CD14-positive monocyte (primary cell): ENCODE measurements at regions not wholly inside any gene's neighbourhood (a gene's known extent, or its start where the extent isn't known, plus 50 kb on each side); places are given as distances from the start of the nearest gene placed in this dataset.

ENCODE experiments used
- DNase-seq, 3 donors: peaks; one replicate each; pipeline ENCODE4 v3.0.0-alpha.2; 2011 to 2022
- H2AFZ ChIP-seq: 2 replicates; pipeline ENCODE4 v1.6.0; 2012; ENCODE audit warnings: mild to moderate bottlenecking, low read depth, low read length, inconsistent platforms; ENCODE audit not compliant: insufficient read depth, poor library complexity, severe bottlenecking
- H3K27ac ChIP-seq, 2 donors: 1 replicate in 1 of 2; 2 replicates in 1 of 2; pipeline ENCODE4 v1.5.1; 2012 to 2013; ENCODE audit warnings: low read length in 2 of 2, control low read depth in 1 of 2, inconsistent platforms in 1 of 2, low read depth in 1 of 2, mild to moderate bottlenecking in 1 of 2
- H3K27me3 ChIP-seq, 2 donors: one replicate each; pipeline versions ENCODE4 v1.6.0 to v1.6.1; 2011 to 2013; ENCODE audit warnings: low read length in 2 of 2; ENCODE audit not compliant: control insufficient read depth in 2 of 2, insufficient read depth in 2 of 2
- H3K36me3 ChIP-seq, 2 donors: replicated peaks in 1 of 2; 1 replicate in 1 of 2; 2 replicates in 1 of 2; pipeline versions ENCODE4 v1.5.1 to v1.6.1; 2012 to 2013; ENCODE audit warnings: low read length in 2 of 2, control low read depth in 1 of 2, inconsistent platforms in 1 of 2, mild to moderate bottlenecking in 1 of 2; ENCODE audit not compliant: insufficient read depth in 2 of 2, control insufficient read depth in 1 of 2
- H3K4me1 ChIP-seq, 2 donors: 1 replicate in 1 of 2; 2 replicates in 1 of 2; pipeline versions ENCODE4 v1.5.1 to v1.6.1; 2012 to 2013; ENCODE audit warnings: low read length in 2 of 2, control low read depth in 1 of 2, inconsistent platforms in 1 of 2, mild to moderate bottlenecking in 1 of 2, moderate library complexity in 1 of 2; ENCODE audit not compliant: insufficient read depth in 2 of 2, control insufficient read depth in 1 of 2
- H3K4me2 ChIP-seq: replicated peaks from 2 replicates; pipeline ENCODE3; 2012; ENCODE audit warnings: low read length, moderate library complexity, mild to moderate bottlenecking; ENCODE audit not compliant: poor library complexity, severe bottlenecking; ENCODE audit errors: extremely low read depth
- H3K4me3 ChIP-seq, 3 experiments: fragments of 200-600 bp in 1 of 3; sonication (generic) in 1 of 3; replicated peaks in 1 of 3; 1 replicate in 2 of 3; 2 replicates in 1 of 3; pipeline ENCODE4 v1.5.1; 2011 to 2013; ENCODE audit warnings: low read length in 3 of 3, mild to moderate bottlenecking in 3 of 3, control low read depth in 2 of 3, low read depth in 2 of 3, inconsistent platforms in 1 of 3, moderate library complexity in 1 of 3
- H3K79me2 ChIP-seq: 2 replicates; pipeline ENCODE4 v1.6.0; 2012; ENCODE audit warnings: mild to moderate bottlenecking, control low read depth, inconsistent platforms, low read length, moderate library complexity; ENCODE audit not compliant: insufficient read depth
- H3K9ac ChIP-seq: 2 replicates; pipeline ENCODE4 v1.6.0; 2017; ENCODE audit warnings: low read length, mild to moderate bottlenecking; ENCODE audit not compliant: insufficient read depth, poor library complexity, severe bottlenecking
- H3K9me3 ChIP-seq, 2 donors: replicated peaks in 1 of 2; 1 replicate in 1 of 2; 2 replicates in 1 of 2; pipeline versions ENCODE4 v1.5.1 to v1.6.1; 2012 to 2013; ENCODE audit warnings: low read length in 2 of 2, control low read depth in 1 of 2; ENCODE audit not compliant: control insufficient read depth in 1 of 2, insufficient read depth in 1 of 2
- H4K20me1 ChIP-seq: 2 replicates; pipeline ENCODE4 v1.6.0; 2012; ENCODE audit warnings: mild to moderate bottlenecking, low read length, control low read depth, moderate library complexity; ENCODE audit not compliant: insufficient read depth
- H3K27ac Mint-ChIP-seq, 7 donors: one replicate each; pipeline ENCODE4 v1.8.0; 2020; ENCODE audit warnings: mild to moderate bottlenecking in 7 of 7, mixed read lengths in 7 of 7, moderate library complexity in 6 of 7, inconsistent platforms in 2 of 7
- H3K27me3 Mint-ChIP-seq, 3 donors: one replicate each; pipeline ENCODE4 v1.8.0; 2021 to 2022; ENCODE audit warnings: low read depth in 3 of 3, mild to moderate bottlenecking in 3 of 3, mixed read lengths in 3 of 3, moderate library complexity in 3 of 3, inconsistent platforms in 1 of 3
- H3K36me3 Mint-ChIP-seq, 2 donors: one replicate each; pipeline ENCODE4 v1.8.0; 2020; ENCODE audit warnings: mixed read lengths in 2 of 2, inconsistent platforms in 1 of 2, mild to moderate bottlenecking in 1 of 2
- H3K4me1 Mint-ChIP-seq: one replicate; pipeline ENCODE4 v1.8.0; 2020; ENCODE audit warnings: mild to moderate bottlenecking, mixed read lengths
- H3K4me3 Mint-ChIP-seq, 2 donors: one replicate each; pipeline ENCODE4 v1.8.0; 2020; ENCODE audit warnings: mild to moderate bottlenecking in 2 of 2, mixed read lengths in 2 of 2, moderate library complexity in 1 of 2
- H3K9me3 Mint-ChIP-seq, 7 donors: one replicate each; pipeline ENCODE4 v1.8.0; 2020 to 2022; ENCODE audit warnings: mixed read lengths in 7 of 7, mild to moderate bottlenecking in 6 of 7, moderate library complexity in 6 of 7, inconsistent platforms in 2 of 7
- WGBS: methylation state at CpG from one replicate; pipeline ENCODE4 v1.1.5; 2013; ENCODE audit warnings: missing lambda C conversion rate; ENCODE audit not compliant: insufficient coverage; 5-methylcytosine and 5-hydroxymethylcytosine counted together
- intact Hi-C, 2 donors: fragments of 100-400 bp; cut with micrococcal nuclease; formaldehyde crosslinking; loops; one replicate each; pipeline versions ENCODE4 v1.15.0 to v1.15.1; 2023
- TF ChIP-seq, protein P1 (sequence below): fragments of 200-600 bp; IDR thresholded peaks from one replicate; pipeline ENCODE4 v1.8.0; 2022; ENCODE audit warnings: antibody characterized with exemption, mild to moderate bottlenecking

DNA sequence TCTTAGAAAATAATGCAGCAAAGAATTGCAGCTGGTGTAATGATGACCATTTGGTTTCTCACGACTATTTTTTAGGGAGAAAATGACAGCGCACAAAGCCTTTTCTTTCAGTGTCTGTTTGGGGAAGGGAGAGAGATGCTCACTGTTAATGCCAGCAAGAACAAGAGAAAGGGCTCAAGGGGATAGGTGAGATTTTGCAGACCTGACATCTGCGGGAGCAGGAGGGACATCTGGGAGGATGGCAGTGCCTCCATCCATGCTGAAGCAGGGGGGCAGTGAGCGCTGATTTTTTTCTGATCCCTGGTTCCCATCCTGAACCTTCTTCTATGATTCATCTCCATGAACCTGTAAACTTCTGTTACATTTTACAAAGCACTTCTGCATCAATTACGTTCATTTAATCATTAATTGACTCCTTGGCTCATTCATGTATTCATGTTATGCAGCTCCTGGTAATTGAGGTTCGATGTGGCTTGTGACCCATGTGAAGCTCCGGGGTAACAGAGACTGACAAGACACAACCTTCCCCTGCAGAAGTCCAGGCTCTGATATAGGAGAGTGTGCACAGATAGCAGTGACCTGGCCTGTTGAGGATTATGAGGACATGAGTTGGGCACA is 595.3 kb downstream of the PTPRU start:
- WGBS: 88% methylated on average over 5 of the region's 7 CpGs
- no peaks in the 10 kb centered on the region for H3K36me3 ChIP-seq
- H3K4me1 ChIP-seq: no peaks in the 10 kb centered on the region
- intact Hi-C loops: no loop called here
- H3K79me2 ChIP-seq: no peaks in the 10 kb centered on the region
- H3K4me3 Mint-ChIP-seq: no peak overlapping the region
- H4K20me1 ChIP-seq: no peaks in the 10 kb centered on the region
- no peaks in the 10 kb centered on the region for H3K36me3 Mint-ChIP-seq
- H3K4me3 ChIP-seq: no peak overlapping the region
- H2AFZ ChIP-seq: no peak overlapping the region
- H3K4me2 ChIP-seq: no peak overlapping the region
- TF ChIP-seq, protein P1, sequence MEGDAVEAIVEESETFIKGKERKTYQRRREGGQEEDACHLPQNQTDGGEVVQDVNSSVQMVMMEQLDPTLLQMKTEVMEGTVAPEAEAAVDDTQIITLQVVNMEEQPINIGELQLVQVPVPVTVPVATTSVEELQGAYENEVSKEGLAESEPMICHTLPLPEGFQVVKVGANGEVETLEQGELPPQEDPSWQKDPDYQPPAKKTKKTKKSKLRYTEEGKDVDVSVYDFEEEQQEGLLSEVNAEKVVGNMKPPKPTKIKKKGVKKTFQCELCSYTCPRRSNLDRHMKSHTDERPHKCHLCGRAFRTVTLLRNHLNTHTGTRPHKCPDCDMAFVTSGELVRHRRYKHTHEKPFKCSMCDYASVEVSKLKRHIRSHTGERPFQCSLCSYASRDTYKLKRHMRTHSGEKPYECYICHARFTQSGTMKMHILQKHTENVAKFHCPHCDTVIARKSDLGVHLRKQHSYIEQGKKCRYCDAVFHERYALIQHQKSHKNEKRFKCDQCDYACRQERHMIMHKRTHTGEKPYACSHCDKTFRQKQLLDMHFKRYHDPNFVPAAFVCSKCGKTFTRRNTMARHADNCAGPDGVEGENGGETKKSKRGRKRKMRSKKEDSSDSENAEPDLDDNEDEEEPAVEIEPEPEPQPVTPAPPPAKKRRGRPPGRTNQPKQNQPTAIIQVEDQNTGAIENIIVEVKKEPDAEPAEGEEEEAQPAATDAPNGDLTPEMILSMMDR: no peak
- H3K27me3 Mint-ChIP-seq: peaks cover 0 to 3% (median 0%) of the 10 kb centered on the region in 3 donors
- no peaks in the 10 kb centered on the region for H3K9me3 Mint-ChIP-seq
- H3K4me1 Mint-ChIP-seq: no peaks in the 10 kb centered on the region
- no peak overlapping the region for H3K27ac Mint-ChIP-seq
- no peak overlapping the region for H3K27ac ChIP-seq
- no peak overlapping the region for H3K9ac ChIP-seq
- no peaks in the 10 kb centered on the region for H3K27me3 ChIP-seq
- no peak for DNase-seq
- no peaks in the 10 kb centered on the region for H3K9me3 ChIP-seq

DNA sequence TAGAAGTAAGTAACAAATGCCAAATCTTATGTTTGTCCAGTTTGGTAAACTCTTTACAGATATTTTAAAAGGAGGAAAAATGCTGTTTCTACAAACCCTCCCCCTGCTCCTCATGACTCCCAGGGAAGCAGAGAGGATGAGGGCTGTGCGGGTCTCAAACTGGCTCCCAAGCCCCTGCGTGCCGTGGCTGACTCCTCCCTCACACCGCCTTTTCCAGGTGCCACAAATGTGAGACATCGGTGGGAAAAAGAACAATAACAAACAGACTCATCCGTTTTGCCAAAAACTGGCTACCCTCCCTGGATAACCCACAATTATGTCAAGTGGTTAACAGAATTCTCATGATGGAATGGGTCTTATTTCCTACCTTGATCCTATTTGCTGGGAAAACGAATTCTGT is 594.6 kb downstream of the PTPRU start:
- H4K20me1 ChIP-seq: no peaks in the 10 kb centered on the region
- no peak for DNase-seq
- Mint-ChIP-seq H3K4me1 (no peaks in the 10 kb centered on the region), H3K36me3 (no peaks in the 10 kb centered on the region), H3K27me3 (peaks cover 0 to 3% (median 0%) of the 10 kb centered on the region in 3 donors), H3K27ac (no peak overlapping the region), H3K4me3 (no peak overlapping the region), H3K9me3 (no peaks in the 10 kb centered on the region)
- no peak overlapping the region for H3K4me3 ChIP-seq
- H3K9ac ChIP-seq: no peak overlapping the region
- H3K4me2 ChIP-seq: no peak overlapping the region
- no peaks in the 10 kb centered on the region for H3K4me1 ChIP-seq
- H3K9me3 ChIP-seq: no peaks in the 10 kb centered on the region
- H3K79me2 ChIP-seq: no peaks in the 10 kb centered on the region
- H3K36me3 ChIP-seq: no peaks in the 10 kb centered on the region
- 66% methylated on average over 3 of the region's 7 CpGs for WGBS
- TF ChIP-seq, protein P1: no peak
- intact Hi-C loops: no loop called here
- H2AFZ ChIP-seq: no peak overlapping the region
- H3K27ac ChIP-seq: no peak overlapping the region
- H3K27me3 ChIP-seq: no peaks in the 10 kb centered on the region
